GM19467 (cell line): ENCODE measurements at regions not wholly inside any gene's neighbourhood (a gene's known extent, or its start where the extent isn't known, plus 50 kb on each side); places are given as distances from the start of the nearest gene placed in this dataset.

Experiments
- ATAC-seq: cut with Tn5 transposase; IDR thresholded peaks from one replicate; pipeline ENCODE4 v1.9.1; 2021; ENCODE audit warnings: mild to moderate bottlenecking, moderate library complexity; ENCODE audit not compliant: unreplicated experiment

GRCh38 chr14:55927028-55927427 lies 191.2 kb upstream of the PELI2 start:
- no peak for ATAC-seq

GRCh38 chr14:55928276-55928675 lies 189.9 kb upstream of the PELI2 start:
- ATAC-seq: no peak

GRCh38 chr14:55929136-55929535 lies 189.1 kb upstream of the PELI2 start:
- no peak for ATAC-seq

- no peak for ATAC-seq
Observed at GRCh38 chr14:55930016-55930784, 188.0 kb upstream of the PELI2 start.

GRCh38 chr14:55936691-55937090 lies 181.5 kb upstream of the PELI2 start:
- ATAC-seq: no peak

GRCh38 chr14:55938249-55938791 lies 179.9 kb upstream of the PELI2 start:
- ATAC-seq: no peak

- no peak for ATAC-seq
Observed at GRCh38 chr14:55942076-55942654, 176.0 kb upstream of the PELI2 start.

GRCh38 chr14:55942826-55943225 lies 175.4 kb upstream of the PELI2 start:
- ATAC-seq: no peak

GRCh38 chr14:55944757-55945156 lies 173.5 kb upstream of the PELI2 start:
- no peak for ATAC-seq

- no peak for ATAC-seq
Observed at GRCh38 chr14:55946231-55946630, 172.0 kb upstream of the PELI2 start.

GRCh38 chr14:55948399-55948798 lies 169.8 kb upstream of the PELI2 start:
- no peak for ATAC-seq

GRCh38 chr14:55949708-55950107 lies 168.5 kb upstream of the PELI2 start:
- ATAC-seq: no peak

GRCh38 chr14:55950135-55950534 lies 168.1 kb upstream of the PELI2 start:
- no peak for ATAC-seq

GRCh38 chr14:55951341-55952206 lies 166.6 kb upstream of the PELI2 start:
- no peak for ATAC-seq

- ATAC-seq: no peak
Observed at GRCh38 chr14:55954108-55954507, 164.1 kb upstream of the PELI2 start.

- ATAC-seq: no peak
Observed at GRCh38 chr14:55955175-55955574, 163.0 kb upstream of the PELI2 start.

GRCh38 chr14:55957950-55958349 lies 160.3 kb upstream of the PELI2 start:
- ATAC-seq: no peak

- no peak for ATAC-seq
Observed at GRCh38 chr14:55963295-55963694, 154.9 kb upstream of the PELI2 start.

- no peak for ATAC-seq
Observed at GRCh38 chr14:55964091-55964490, 154.1 kb upstream of the PELI2 start.

- ATAC-seq: no peak
Observed at GRCh38 chr14:55964821-55965220, 153.4 kb upstream of the PELI2 start.

GRCh38 chr14:55965851-55966250 lies 152.4 kb upstream of the PELI2 start:
- no peak for ATAC-seq
